GM18502 (cell line): ENCODE measurements at regions not wholly inside any gene's neighbourhood (a gene's known extent, or its start where the extent isn't known, plus 50 kb on each side); places are given as distances from the start of the nearest gene placed in this dataset.
"Not testable (repeated sequence)": the region's sequence is repeated elsewhere in the genome, so short reads cannot be mapped to it uniquely, and the experiment has no call there.

Experiments
- ATAC-seq: cut with Tn5 transposase; IDR thresholded peaks from one replicate; pipeline ENCODE4 v1.9.1; 2021; ENCODE audit warnings: mild to moderate bottlenecking; ENCODE audit not compliant: unreplicated experiment, poor library complexity

GRCh38 chr14:105859073-105859716 is 332.8 kb downstream of the TMEM121 start:
- ATAC-seq = not testable (repeated sequence)

GRCh38 chr14:105859717-105860614 is 333.6 kb downstream of the TMEM121 start:
- no peak for ATAC-seq

GRCh38 chr14:105860615-105861580 is 334.5 kb downstream of the TMEM121 start:
- ATAC-seq = no peak

- ATAC-seq = peak; percentile 67
Measured at GRCh38 chr14:105861985-105862465, 335.6 kb downstream of the TMEM121 start.

- ATAC-seq = no peak
Measured at GRCh38 chr14:105862581-105863239, 336.3 kb downstream of the TMEM121 start.

- ATAC-seq = no peak
Measured at GRCh38 chr14:105863296-105864108, 337.1 kb downstream of the TMEM121 start.

- no peak for ATAC-seq
Measured at GRCh38 chr14:105864116-105864515, 337.7 kb downstream of the TMEM121 start.

GRCh38 chr14:105864651-105865265 is 338.4 kb downstream of the TMEM121 start:
- no peak for ATAC-seq

GRCh38 chr14:105865266-105865903 is 339.0 kb downstream of the TMEM121 start:
- no peak for ATAC-seq

- ATAC-seq = no peak
Measured at GRCh38 chr14:105865904-105866840, 339.8 kb downstream of the TMEM121 start.

- ATAC-seq = no peak
Measured at GRCh38 chr14:105866841-105867321, 340.5 kb downstream of the TMEM121 start.

- ATAC-seq = no peak
Measured at GRCh38 chr14:105867961-105868599, 341.7 kb downstream of the TMEM121 start.

GRCh38 chr14:105871590-105871989 is 345.2 kb downstream of the TMEM121 start:
- ATAC-seq = no peak

GRCh38 chr14:105873870-105874512 is 347.6 kb downstream of the TMEM121 start:
- ATAC-seq = no peak

- ATAC-seq = no peak
Measured at GRCh38 chr14:105876158-105876557, 349.8 kb downstream of the TMEM121 start.

GRCh38 chr14:105876829-105877228 is 350.4 kb downstream of the TMEM121 start:
- no peak for ATAC-seq
